ENCODE measurements at regions not wholly inside any gene's neighbourhood (a gene's known extent, or its start where the extent isn't known, plus 50 kb on each side); places are given as distances from the start of the nearest gene placed in this dataset.
"Not testable (repeated sequence)": the region's sequence is repeated elsewhere in the genome, so short reads cannot be mapped to it uniquely, and the experiment has no call there.

DNA sequence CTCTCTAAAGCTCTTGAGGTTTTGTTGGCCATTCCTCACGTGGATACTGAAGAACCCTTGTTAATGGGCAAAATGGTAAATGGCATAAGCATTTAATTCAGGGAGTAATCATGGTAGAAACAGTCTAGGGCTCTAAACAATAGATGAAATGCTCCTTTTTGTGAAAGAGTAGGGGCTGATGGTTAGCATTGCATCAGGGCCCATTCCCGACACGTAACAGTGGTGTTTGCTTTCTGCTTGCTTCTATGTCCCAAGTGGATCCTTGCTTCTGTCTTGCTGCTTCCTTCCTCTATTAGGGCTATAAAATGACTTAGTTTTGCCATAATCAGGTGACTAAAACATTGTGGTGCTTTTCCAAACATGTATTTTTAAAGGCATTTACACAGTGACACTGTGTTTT, 230.9 kb upstream of the AFF2 start:
- no peak for DNase-seq

DNA sequence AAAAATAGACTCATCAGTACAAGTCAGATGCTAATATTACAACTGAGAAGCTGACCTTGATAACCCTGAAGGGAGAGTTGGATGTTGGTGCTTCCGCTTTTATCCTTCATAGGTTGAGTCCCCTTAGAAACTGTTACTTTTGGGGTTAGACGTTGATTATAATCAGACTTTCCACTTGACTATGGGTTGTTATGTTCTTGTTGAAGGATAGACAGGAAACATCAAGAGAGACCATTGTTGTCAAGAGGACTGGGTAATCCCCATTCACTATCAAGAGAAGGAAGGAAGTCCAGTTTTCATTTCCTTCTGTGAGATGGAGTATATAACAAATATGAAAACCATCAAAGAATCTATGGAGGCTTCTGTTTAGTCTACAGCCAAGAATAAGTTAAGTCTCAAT, 229.9 kb upstream of the AFF2 start:
- no peak for DNase-seq

GRCh38 chrX:148271263-148271662, 229.2 kb upstream of the AFF2 start:
- DNase-seq = no peak

DNA sequence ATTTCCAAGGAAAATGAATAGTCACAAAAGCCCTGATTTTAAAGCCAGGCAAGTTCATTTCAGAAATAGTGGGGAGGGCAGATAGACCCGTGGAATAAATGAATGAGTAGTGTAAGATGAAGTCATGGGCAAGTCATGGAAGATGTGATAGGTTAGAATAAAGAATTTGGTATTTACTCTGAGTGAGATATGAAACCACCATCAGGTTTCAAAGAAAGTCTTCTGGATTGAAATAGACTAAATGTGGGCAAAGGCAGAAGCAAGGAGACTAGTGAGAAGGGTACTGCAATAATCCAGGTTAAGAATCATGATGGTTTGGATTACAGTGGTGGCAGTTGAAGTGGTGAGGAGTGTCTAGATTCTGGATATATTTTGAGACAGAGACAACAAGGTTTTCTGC, 218.5 kb upstream of the AFF2 start:
- DNase-seq = no peak

GRCh38 chrX:148282504-148282903, 217.9 kb upstream of the AFF2 start:
- no peak for DNase-seq

- DNase-seq = no peak
Measured at GRCh38 chrX:148284056-148284455, 216.4 kb upstream of the AFF2 start.

DNA sequence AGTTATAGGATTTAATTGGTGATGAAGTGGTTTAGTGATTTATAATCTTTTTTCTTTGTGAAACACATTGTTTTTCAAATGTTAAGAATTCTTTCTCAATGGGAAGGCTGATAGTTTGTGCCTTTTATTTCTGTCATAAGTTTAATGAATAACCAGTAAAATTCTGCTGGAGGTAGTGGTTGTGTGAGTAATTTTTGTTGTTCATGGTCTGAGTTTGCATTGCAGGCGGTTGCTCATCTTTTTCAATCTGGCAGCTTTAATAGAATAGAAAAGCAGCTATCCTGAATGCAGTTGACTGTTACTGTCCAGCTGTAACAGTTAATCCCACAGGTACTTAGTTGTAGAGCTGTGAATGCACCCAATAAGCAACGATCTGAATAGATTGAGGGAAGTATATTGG, 215.6 kb upstream of the AFF2 start:
- DNase-seq = no peak

DNA sequence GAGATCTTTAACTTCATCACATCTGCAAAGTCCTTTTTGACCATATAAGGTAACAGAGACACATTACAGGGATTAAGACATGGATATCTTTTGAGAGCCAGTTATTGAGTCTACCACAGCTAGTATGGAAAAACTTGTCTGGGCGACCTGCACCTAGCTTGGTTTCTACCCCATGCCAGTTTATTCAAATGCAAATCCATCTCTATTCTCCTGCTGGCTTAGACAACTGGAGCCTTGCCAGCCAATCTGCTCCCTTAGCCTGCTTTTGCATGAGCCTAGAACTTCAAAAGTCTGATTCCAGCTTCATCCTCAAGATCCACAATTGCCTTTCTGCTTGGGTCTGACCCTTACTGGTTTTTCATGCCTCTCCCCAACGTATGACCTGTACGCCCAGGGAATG, 212.0 kb upstream of the AFF2 start:
- no peak for DNase-seq

DNA sequence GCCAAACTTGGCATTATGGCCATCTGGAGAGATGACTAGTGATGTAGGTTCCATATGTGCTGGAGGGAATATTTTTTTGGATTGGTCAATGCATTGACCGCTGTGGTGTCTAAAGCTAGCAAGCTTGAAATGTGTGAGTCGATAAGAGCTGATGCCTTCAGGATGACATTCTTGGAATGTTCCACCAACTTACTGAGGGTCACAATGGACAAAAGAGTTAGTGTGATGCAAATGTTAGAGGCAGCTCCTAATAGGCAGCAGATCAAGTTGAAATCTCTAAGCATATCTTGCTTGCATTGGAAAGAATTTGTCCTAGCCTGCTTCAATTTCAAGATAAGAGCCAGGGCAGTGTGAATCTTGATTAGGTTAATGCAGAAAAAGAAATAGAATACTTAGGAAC, 210.4 kb upstream of the AFF2 start:
- DNase-seq = no peak

- DNase-seq = no peak
Measured at GRCh38 chrX:148290931-148291330, 209.5 kb upstream of the AFF2 start.

DNA sequence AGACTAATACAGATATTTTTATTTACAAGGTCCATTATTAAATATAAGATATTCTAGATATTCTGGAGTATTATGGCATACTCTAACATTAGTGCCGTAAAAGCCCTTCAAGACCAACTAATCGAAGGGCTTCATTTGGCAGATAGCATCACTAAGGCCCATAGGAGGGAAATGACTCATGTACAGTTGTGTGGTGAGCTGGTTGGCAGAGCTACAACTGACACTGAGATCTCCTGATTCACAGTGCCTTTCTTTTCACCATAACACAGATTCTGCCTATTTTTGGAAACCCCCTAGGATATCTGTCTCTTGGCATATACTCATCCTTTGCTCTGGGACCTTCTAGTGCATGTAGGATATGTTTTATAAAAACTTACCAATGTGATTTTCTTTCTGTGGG, 201.7 kb upstream of the AFF2 start:
- DNase-seq = peak in 1 of 2 donors; percentile 73

GRCh38 chrX:148305214-148305613, 195.2 kb upstream of the AFF2 start:
- DNase-seq = not testable (repeated sequence)

DNA sequence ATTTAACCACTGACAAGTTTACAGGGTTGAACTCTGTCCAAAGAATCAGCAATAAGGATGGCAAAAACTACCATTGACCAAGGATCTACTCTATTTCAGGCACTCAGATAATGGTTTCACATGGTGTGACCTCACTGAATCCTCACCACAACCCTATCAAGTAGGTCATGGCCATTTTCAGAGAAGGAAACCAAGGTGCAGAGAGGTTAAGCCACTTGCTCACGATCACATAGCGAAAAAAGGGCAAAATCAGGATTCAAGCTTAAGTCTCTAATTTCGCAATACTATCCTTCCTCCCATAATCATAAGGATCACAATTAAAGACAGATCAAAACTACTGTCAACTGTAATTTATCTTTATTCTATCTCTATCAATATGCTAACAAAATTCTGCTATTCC, 191.0 kb upstream of the AFF2 start:
- no peak for DNase-seq

DNA sequence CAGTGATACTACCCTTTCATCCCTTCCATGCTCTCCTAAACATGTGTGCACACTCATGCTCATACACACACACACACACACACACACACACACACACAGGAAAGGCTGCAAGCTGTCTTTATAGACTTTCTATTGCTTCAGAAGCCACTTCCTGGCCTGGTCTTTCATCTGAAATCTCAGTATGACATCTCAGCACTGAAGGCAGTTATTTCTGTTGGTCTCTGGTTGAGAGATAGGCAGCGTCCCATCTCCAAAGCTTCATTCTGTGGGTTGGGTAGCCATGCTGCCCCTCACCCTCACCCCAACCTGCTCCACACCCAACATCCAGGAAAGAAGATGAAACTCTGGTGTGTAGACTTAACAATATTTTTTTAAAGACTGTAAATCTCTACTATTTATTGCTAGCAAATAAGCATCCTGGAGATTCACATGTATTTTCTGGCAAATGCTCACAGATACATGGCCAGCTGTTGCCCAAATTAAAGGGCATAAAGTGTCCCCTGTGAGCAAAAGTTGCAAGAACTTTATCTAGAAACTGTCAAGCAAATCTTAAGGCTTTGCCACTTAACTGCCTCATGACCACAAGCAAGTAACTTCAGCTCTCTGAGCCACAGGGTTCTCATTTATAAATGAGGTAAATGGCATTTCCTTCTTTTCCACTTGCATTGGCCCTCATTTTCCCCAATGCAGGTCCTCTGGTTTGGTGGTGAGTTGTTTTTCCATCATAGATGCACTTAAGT, 189.8 kb upstream of the AFF2 start:
- peak in 1 of 2 donors; percentile 67 for DNase-seq

DNA sequence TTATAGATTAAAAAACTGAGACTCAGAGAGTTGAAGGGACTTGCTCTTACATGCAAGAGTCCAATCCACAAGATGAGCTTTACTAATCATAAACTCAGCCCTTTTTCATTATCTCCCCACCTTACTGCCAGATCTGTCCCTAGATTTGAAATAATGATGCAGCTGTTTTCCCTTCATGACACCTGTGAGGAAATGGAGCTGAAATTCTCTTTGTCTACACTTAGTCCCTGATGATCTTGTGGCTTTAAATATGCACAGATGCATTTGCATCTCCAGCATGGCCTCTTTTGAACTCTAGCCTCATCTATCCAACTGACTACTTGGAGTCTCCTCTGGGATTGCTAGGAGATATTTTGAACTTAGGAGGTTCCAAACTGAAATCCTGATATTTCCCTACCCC, 188.9 kb upstream of the AFF2 start:
- DNase-seq = no peak

DNA sequence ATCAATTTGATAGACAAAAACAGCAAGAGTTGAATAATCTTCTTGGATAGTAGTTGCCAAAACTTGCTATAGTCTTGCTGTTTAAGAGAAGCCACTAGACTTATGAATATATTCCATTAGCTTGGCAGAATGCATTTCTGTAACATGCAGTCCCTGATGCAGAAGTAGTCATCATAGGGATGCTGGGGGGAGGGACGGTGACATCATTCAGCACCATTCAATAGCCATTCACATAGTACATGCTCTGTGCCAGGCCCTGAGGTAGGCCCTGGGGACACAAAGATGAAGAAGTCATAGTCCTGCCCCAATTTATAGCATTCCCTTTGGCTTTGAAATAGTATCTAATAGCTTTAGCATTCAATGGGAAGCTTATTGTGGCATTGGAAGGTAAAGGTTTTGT, 185.5 kb upstream of the AFF2 start:
- no peak for DNase-seq

DNA sequence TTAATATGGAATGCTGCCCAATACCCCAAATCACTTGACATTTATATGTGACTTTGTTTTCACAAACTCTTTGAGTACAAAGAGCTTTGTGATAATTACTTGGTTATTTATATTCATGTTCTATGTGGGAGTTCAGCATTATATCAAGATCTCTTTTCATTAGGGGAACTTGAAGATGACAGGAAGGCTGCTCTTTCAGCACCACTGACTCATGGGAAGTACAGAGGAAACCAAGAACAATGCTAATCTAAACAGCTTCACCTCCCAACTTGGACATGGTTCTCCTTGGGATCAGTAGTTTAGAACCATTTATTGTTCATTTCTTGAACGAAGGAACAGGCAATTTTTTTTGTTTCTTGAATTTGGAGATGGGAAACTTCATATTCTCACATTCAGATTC, 184.0 kb upstream of the AFF2 start:
- peak in 1 of 2 donors; percentile 51 for DNase-seq

DNA sequence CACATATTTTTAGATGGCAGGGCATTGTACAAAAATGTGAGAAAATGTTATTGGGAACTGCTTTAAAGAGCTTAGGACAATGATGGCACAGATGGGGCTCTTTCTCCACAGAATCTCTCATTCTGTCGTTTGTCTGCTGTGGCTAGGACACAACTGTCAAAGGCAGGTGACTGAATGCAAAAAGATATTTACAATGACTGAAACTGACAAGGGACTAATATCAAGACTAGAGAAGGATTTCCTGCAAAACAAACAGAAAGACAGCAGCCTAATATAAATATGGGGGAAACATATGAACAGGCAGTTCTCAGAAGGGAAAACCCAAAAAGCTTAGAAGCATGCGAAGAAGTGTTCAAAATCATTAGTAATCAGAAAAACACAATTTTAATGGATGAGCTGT, 177.5 kb upstream of the AFF2 start:
- DNase-seq = no peak

GRCh38 chrX:148333989-148334388, 166.4 kb upstream of the AFF2 start:
- no peak for DNase-seq

- DNase-seq = no peak
Measured at GRCh38 chrX:148337873-148338272, 162.5 kb upstream of the AFF2 start.

DNA sequence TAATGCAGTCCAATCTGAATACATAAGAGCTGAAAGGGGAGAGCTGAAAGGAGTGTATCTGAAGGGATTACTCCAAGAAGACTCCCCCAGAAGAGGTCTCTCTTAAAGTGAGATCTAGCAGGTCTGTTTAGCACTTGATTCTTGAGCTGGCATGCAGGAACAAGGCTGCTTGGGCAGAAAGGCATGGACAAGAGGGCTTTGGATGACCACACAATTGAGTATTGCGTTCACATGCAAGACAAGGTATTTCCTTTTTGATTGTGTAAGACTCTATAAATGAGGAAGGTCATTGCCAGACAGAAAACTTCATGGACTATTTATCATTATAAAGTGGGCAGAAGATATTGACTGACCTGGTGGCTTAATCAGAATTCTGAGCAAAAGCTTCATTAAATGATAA, 145.5 kb upstream of the AFF2 start:
- no peak for DNase-seq

DNA sequence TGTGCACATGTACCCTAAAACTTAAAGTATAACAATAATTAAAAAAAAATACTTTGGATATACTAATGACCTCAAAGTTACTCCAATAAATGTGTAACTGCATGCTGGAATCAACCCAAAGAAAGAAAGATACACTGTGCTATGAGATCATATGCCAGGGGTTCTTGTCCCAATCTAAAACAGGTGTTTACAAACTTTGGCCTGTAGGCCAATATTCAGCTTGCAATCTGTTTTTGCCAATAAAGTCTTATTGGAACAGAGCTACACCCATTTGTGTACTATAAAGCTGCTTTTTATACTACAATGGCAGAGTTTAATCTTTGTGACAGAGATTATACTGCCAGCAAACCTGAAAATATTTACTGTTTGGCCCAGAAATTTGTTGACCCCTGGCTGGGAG, 138.8 kb upstream of the AFF2 start:
- no peak for DNase-seq

DNA sequence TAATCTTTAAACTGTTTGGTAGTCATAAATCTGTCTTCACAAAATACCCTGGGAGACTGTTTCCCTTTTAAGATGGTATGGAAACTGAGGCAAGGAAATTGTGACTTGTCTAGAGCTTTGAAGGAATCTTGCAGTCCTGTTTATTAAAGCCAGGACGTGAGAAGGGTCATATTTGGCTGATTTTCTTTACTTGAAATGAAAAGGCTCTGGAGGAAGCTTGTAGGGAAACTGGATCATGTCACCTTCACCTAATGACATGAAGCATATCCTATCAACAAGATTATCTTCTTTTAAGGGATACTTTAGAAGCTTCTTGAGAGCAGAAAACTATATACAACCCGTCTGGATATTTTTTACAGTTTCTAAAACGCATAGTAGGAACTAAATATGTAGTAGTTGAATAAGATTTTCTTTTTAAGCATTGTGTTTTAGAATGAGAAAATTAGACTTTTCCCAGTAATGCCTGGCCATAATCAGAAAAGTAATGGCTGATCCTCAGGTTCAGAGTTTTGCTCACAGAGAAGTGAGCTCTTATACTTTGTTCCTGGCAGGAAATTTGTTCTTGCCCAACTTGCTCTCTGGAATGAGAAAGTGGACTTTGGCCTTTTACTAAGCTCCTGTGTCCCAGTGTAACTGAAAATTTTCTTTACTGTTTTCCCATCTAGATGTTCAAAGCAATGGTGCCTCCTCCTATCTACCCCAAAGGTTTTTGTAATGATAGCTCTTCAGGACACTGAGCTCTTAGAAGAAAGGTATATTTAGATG, 136.8 kb upstream of the AFF2 start:
- DNase-seq = no peak

DNA sequence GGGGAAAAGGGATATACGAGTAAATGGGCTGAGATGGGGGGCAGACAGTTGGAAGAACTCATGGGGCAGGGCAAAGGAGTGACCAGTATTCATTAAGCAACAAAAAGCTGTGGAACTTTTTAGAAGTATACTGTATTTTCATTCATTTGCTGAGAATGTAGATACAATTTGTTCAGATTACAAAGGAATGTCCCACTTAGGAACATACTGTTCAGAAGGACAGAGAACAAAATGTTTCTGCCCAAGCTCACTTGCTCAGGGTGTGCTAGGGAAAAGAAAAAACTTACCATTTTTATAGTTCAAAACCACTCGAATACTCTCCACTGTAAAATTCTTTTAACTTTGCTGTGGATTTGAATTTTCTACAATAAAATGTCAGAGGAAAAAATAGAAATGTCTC, 135.2 kb upstream of the AFF2 start:
- no peak for DNase-seq

GRCh38 chrX:148371291-148371690, 129.1 kb upstream of the AFF2 start:
- DNase-seq = no peak
